UCSD-AML1 (cell line): ENCODE measurements at regions not wholly inside any gene's neighbourhood (a gene's known extent, or its start where the extent isn't known, plus 50 kb on each side); places are given as distances from the start of the nearest gene placed in this dataset.

Experiments used
- DNase-seq: peaks from one replicate; lab custom pipeline; 2025; ENCODE audit not compliant: unreplicated experiment; lab: John Stamatoyannopoulos, UW

DNA sequence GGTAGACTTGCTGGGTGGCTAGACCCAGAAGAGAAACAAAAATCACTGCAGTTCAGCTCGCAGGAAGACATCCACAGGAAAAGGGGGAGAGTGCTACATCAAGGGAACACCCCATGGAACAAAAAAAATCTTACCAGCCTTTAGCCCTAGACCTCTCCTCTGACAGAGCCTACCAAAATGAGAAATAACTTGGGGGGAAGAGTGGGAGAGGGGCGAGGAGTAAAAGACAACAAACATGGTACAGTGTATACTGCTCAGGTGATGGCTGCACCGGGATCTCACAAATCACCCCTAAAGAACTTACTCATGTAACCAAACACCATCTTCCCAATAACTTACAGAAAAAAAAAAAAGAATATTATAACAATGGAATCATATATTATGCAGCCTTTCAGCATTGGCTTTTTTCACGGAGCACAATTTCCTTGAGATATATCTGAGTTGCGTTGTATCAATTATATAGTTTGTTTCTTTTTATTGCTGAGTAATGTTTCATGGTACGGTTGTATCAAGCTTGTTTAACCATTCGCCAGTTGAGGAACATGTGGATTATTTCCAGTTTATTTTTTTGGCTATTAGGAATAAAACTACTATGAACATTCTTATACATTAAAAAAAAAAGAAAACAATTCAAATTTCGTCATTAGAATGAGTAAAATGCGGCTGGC, 90.9 kb downstream of the ZNF280B start:
- no peak for DNase-seq

DNA sequence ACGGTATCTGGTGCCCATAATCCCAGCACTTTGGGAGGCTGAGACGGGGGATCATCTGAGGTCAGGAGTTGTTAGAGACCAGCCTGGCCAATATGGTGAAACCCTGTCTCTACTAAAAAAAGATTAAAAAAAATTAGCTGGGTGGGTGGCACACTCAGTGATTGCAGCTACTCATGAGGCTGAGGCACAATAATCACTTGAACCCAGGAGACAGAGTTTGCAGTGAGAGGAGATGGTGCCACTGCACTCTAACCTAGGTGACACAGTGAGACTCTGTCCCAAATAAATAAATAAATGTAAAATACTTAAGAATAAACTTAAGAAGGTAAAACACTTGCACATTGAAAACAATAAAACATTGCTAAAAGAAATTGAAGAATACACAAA, 90.4 kb downstream of the ZNF280B start:
- DNase-seq = no peak

DNA sequence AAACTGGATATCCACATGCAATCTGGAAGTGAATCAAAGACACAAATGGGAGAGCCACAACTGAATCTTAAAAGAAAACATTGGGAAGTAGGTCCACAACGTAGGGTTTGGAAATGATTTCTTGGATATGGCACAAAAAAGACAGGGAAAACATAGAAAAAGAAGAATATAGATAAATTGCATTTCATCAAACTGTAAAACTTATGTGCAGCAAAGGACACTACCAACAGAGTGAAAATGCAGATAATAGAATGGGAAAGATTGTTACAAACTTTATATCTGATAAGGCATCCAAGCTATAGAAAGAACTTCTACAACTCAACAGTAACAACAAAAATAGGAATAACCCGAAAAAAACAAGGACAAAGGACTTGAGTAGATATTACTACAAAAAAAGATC, 89.6 kb downstream of the ZNF280B start:
- no peak for DNase-seq

DNA sequence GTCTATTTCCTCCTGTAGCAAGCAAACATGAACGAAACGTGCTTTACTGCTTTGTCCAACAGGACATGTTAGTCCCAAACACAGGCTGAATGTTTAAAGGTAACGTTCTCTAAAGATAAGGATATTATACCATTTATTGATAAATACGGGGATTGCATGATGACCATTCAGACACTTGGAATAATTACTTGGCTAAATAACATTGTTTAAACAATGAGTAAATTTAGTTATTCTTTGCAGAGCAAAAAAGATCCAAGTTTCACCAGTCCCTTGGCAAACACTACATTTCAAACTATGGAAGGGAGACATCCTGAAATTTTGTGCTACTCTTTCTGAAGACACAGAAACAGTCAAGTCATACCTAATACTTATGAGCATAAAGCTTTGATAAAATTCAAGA, 88.0 kb downstream of the ZNF280B start:
- DNase-seq = no peak

DNA sequence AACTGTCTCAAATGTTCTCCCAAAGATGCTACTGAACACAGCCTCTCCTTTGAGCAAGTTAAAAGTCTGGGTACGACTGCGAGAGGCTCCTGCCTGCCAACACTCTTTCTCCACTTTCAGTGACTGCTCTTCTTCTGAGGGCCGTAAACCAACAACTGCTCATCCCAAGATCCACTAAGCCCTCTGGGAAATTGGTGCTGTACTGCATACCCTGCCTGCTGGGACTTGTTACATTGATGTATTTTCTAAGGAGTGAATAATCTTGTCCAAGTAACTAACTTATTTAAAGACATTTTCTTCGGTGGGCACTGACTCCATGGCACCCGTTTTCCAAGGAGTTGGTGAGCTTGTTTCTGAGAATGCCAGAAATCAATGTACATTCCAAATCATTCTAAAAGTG, 87.2 kb downstream of the ZNF280B start:
- no peak for DNase-seq

DNA sequence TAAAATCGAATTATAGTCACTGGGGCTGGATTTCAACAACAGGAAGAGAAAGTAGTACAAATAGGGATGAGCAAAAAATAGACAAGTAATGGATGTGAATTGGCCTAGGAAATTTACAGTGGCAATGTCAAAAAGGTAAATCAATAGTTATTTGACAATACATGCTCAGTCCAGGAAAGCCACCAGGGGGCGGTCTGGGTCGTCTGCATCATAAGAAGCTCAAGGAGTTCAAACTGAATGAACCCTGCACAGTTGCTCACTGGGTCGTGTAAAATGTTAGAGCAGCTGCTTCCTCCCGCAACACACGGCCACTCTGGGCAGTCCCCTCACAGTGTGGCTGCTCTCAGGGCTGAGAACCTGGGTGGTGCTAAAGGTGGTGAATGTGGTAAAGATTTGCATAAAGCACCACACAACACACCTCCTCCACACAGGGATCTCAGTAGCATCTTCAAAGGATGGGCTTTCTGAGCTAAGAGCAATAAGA, 85.9 kb downstream of the ZNF280B start:
- peak; percentile 64 for DNase-seq

DNA sequence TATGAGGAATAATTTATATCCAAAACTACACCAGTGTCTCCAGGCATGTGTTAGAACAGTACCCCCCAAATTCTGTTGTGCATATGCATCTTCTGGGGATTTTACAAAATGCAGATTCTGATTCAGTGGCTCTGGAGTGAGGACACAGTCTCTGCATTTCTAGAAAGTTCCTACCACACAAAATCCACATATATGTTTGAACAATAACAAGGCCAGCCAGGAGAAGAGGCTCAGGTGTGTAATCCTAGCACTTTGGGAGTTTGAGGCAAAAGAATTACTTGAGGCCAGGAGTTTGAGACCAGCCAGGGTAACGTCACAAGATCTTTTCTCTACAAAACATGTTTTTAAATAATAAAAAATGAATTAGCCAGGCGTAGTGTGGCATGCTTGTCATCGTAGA, 84.9 kb downstream of the ZNF280B start:
- DNase-seq = no peak

DNA sequence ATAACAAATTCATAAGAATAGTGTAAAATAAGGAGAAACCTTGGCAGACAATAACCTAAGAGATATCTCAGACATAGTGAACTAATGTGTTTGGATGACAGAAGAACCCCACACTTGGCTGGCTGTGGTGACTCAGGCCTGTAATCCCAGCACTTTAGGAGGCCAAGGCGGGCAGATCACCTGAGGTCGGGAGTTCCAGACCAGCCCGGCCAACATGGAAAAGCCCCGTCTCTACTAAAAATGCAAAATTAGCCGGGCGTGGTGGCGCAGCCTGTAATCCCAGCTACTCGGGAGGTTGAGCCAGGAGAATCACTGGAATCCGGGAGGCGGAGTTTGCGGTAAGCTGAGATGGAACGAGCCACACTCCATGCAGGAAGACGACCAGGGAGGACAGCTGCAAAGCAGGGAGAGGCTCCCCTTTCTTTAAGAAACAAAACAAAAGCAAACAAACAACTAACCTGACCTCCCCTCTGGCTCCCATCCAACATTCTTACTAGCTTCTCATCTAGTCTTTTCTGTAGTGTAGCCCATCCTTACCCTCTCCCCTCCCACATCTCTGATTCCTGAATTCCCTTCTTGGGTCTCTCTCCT, 84.2 kb downstream of the ZNF280B start:
- DNase-seq = no peak

DNA sequence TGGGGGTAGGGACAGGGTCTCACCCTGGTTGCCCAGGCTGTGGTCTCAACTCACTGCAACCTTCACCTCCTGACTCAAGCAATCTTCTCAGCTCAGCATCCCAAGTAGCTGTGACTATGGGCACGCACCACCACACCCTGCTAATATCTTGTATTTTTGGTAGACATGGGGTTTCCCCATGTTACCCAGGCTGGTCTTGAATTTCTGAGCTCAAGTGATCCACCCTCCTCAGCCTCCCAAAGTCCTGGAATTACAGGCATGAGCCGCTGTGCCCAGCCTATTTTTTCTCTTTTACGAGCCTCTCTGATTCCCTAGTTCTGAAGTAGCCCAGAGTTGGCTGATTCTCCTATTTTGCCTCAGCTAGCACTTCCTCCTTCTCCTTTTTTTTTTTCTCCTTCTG, 83.6 kb downstream of the ZNF280B start:
- no peak for DNase-seq

DNA sequence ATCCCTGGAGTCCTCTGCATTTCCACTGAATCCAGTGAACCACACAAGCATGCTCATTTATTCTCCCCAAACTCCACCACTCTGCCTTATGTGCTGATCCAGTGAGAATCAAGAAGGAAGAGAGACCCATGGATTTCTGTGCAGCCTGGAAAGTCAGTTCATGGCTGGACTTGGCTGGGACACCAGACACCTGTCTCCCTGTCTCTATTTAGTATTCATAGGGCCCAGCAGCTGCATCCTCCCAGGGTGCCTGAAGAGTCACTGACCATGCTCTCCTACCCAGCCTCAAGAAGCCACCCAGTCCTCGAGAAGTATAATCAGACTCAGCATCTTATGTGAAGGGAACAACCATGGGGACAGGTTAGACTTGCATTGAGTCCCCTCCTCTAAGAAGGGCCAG, 83.2 kb downstream of the ZNF280B start:
- DNase-seq = no peak

DNA sequence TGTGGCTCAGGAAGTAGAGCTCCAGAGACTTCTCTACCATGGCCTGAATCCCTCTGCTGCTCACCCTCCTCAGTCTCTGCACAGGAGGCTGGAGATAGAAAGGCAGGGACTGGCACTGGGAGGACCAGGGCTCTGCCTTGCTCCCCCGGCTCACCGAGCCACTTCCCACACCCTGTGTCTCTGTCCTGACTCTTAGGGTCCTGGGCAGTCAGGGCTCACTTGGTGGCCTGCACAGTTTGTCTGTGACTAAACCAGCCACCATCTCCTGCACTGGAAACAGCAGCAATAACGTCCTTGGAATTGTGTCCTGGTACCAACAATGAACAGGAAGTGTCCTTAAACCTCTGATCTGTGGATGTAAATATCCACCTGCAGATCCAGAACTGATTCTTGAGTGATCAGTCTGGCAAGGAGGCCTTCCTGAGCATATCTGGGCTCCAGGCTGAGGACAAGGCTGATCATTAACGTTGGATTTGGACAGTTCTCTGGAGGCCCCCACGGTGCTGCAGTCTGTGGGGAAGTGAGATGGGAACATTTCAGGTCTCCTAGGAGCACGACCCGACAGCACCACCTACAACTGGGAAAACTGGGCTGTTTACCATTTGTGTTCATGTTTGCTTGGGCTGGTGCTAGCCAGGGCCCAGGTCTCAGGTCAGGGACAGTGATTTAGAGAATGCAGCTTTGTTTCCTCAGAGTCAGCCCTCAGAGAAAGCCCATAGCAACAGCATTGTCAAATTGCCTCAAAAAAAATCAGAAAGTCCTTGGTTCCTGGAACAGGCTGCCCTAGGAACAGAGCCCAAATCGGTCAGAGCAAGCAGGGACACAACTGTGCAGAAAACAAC, 82.5 kb downstream of the ZNF280B start:
- DNase-seq = no peak

DNA sequence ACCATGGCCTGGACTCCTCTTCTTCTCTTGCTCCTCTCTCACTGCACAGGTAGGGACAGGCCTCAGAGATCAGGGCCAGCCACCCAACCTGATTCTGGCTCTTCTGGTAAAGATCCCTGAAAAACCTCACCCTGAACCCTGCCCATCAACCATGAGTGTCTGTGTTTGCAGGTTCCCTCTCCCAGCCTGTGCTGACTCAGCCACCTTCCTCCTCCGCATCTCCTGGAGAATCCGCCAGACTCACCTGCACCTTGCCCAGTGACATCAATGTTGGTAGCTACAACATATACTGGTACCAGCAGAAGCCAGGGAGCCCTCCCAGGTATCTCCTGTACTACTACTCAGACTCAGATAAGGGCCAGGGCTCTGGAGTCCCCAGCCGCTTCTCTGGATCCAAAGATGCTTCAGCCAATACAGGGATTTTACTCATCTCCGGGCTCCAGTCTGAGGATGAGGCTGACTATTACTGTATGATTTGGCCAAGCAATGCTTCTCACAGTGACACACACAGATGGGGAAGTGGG, 80.9 kb downstream of the ZNF280B start:
- no peak for DNase-seq

DNA sequence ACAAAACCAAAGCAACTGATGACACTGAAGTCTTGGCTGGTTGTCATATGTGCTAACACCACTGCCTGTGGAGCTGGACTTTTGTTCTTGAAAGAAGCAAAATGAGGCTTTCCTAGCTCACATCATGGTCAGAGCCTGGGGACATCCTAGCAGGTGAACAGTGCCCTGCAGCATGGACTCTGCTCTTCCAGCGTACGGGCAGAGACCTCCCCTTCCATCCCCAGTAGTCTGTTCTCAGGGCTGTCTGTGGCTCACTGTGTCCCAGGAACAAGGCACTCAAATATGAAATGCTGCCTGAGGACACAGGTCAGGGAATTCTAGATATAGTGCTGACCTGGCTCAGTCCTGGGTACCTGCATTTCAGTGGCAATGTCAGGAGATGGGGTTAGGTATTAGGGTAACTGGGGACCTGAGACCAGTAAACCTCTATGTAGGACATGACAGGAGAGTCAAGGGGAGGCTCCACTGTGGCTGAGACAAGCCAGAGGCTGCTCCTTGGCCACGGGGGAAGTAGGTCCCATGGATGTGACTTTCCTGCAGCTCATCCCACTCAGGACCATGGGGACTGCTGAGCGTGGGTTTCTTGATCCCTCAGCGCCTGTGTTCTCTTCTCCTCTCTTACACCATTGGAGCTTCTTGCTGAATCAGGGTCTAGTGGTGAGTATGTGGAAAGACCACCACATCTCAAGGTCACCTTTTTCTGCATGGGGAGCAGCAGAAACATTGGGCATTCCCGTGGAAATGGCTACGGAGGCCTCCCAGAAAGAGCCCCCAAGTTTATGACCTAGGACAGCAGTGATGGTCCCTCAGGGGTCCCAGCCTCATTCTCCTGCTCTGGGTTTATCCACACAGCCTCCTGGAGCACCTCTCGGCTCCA, 80.1 kb downstream of the ZNF280B start:
- no peak for DNase-seq

DNA sequence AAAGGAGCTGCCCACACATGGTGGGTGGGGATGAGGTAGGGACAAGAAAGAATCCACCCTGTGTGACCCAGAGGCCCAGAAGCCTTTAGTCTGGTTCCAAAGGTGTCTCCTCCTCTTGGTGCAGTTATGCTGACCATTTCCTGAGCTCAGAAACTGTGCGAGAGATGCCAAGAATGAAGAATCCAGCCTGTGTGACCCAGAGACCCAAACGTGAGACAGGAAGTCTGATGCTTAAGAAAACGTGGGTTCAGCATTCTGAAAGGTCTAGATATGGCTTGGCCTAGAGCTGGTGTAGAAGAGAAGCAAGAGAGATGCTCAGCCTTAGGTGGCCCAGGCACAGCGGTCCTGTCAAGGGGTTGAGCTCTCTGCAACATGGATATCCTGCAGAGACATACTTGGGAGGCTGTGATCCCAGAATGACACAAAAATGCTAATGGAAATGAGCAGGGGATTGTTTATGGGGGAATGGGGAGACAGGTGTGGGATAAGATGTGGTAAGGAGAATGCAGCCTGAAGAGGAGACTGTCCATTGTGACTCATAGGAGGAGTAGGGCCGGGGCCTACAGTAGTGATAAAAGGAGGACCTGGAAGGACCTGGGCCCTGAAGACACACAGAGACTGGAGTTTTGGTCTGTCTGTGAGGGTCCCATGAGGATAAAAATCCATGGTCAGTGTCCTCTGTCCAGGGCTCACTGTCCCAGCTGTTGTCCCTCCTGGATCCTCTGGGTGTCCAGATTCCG, 79.0 kb downstream of the ZNF280B start:
- no peak for DNase-seq

DNA sequence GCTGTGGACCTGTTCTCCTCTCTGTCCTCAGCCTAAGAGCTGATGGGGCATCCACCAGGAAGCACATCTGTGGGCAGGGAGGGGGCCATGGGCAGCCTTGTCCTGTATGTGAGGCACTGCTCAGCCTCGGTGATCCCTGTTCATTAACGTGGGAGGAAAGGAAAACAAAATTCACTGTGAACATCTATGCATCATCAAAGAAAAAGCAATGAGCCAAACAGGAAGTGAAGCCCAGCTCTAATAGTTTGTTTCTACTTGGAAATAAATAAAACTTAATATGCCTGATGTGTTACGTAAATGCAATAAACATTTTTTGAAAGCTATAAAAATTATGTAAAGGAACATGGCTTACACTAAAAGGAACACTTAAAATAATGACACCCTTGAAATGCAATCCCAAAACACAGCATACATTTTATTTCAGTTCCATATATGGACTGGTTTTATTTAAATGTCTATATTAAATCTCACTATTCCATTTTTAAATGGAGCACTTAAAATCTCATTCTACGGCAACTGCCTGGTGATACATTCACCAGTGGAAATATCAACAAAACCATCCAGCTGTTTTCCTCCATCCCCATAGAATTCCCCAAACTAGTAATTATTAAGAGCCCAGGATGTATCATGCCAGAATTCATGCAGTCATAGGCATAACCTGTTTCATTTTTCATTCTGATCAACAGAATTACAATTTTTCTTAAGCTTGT, 78.3 kb downstream of the ZNF280B start:
- DNase-seq = no peak

DNA sequence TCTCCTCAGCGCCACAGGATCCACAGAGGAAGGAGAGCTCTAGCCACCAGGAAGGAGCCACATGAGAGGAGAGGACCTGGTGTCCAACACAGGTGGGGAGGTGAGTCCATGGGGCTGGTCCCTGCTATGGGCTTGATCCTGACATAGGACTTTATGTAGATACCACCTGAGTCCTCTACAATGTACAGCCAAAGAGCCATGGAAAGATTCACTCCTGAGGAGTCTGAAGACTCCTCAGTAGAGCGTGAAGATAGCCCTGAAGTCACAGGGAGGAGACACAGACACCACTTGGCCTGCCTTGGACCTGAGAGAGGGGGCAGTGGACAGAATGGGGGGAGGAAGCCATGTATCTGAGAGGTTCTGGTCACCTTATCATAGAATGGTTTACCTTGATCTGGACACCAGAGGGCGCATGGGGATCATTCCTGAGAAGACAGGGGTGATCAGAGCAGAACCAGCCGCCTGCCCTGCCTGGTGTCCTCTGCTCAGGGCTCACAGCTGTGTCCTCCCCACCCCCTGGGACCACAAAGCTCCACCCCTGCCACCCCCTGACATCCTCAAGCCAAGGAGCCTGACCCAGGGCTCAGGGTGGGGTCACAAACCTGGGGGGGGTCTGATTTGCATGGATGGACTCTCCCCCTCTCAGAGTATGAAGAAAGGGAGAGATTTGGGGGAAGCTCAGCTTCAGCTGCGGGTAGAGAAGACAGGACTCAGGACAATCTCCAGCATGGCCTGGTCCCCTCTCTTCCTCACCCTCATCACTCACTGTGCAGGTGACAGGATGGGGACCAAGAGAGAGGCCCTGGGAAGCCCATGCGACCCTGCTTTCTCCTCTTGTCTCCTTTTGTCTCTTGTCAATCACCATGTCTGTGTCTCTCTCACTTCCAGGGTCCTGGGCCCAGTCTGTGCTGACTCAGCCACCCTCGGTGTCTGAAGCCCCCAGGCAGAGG, 77.0 kb downstream of the ZNF280B start:
- DNase-seq = peak; percentile 41

DNA sequence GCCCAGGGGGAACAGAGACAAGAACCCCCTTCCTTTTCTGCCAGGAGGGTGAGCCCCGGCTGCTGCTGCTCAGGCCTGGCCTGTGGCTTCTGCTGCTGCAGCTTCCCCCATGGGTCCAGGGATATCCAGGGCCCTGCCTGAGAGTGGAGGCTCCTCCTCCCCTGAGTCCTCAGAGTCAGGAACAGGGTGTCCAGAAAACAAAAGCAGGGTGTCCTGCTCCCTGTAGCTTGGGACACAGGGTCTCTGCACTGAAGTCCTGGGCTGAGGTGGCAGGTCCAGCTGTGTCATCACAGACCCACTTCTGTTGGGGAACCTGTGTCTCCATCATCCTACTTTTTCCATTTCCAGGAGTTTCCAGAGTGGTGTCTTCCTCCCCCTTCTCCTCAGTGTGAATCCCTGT, 76.1 kb downstream of the ZNF280B start:
- DNase-seq = no peak

DNA sequence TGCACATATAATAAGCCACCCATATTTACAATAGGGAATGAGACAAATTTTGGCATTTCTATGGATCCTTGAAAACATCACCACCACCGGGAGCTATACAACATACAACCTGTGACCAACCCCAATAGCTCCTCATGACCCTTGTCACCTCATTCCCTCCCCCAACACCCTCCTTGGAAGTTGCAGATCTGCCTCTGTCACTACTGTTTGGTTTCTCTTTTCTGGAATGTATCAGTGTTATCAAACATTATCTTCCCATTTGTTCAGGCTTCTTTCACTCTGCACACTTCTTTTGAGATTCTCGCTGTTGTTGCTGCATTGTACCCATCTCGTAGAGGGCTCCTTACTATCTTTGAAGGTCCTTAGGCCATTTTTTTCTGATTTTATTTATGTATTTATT, 75.6 kb downstream of the ZNF280B start:
- no peak for DNase-seq

DNA sequence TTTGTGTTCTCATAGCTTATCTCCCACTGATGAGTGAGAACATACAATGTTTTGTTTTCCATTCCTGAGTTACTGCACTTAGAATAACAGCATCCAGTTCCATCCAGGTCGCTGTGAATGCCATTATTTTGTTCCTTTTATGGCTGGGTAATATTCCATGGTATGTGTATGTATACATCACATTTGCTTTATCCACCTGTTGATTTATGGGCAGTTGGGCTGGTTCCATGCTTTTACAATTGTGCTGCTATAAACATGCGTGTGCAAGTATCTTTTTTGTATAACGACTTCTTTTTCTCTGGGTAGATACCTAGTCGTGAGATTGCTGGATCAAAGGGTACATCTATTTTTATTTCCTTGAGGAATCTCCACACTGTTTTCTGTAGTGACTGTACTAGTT, 74.8 kb downstream of the ZNF280B start:
- no peak for DNase-seq
